ENCODE measurements at regions not wholly inside any gene's neighbourhood (a gene's known extent, or its start where the extent isn't known, plus 50 kb on each side); places are given as distances from the start of the nearest gene placed in this dataset.

GRCh38 chr6:103893141-103893581 is 966.6 kb downstream of the HACE1 start:
- TF ChIP-seq CTCF (IDR thresholded peaks at IDR 0.05) (no peak), ZFX (IDR thresholded peaks at IDR 0.05; ENCODE audit: borderline replicate concordance) (no peak)

Data from 22Rv1 (cell line).